Breast epithelium (tissue), 4 donors: ENCODE measurements at regions not wholly inside any gene's neighbourhood (a gene's known extent, or its start where the extent isn't known, plus 50 kb on each side); places are given as distances from the start of the nearest gene placed in this dataset.

Source experiments
- DNase-seq, 2 donors: peaks; one replicate each; pipeline ENCODE4 v3.0.0-alpha.2; 2019; ENCODE audit warnings: low spot score in 2 of 2
- H3K27ac ChIP-seq, 2 donors: fragments of 200-600 bp; sonication (generic) in 1 of 2; one replicate each; pipeline ENCODE4 v1.5.1; 2016 to 2019; ENCODE audit warnings: mild to moderate bottlenecking in 1 of 2
- H3K27me3 ChIP-seq, 2 donors: fragments of 200-600 bp; sonication (generic) in 1 of 2; one replicate each; pipeline versions ENCODE4 v1.5.1 to v1.6.0; 2017 to 2019; ENCODE audit warnings: control low read depth in 1 of 2, mild to moderate bottlenecking in 1 of 2
- H3K36me3 ChIP-seq: fragments of 200-600 bp; one replicate; pipeline ENCODE4 v1.5.1; 2019
- H3K4me1 ChIP-seq, 2 donors: fragments of 200-600 bp; sonication (generic); one replicate each; pipeline ENCODE4 v1.5.1; 2016 to 2019; ENCODE audit warnings: control low read depth in 1 of 2
- H3K4me3 ChIP-seq, 3 donors: fragments of 200-600 bp; sonication (generic); 1 replicate in 2 of 3; 2 replicates in 1 of 3; pipeline ENCODE4 v1.5.1; 2016 to 2019; ENCODE audit warnings: mild to moderate bottlenecking in 3 of 3, moderate library complexity in 2 of 3
- H3K9me3 ChIP-seq, 2 donors: fragments of 200-600 bp; sonication (generic) in 1 of 2; one replicate each; pipeline ENCODE4 v1.5.1; 2016 to 2019; ENCODE audit warnings: control low read depth in 1 of 2
- POLR2A ChIP-seq: fragments of 450-650 bp; IDR thresholded peaks from one replicate; pipeline ENCODE4 v1.6.1; 2016; ENCODE audit warnings: antibody characterized with exemption, mild to moderate bottlenecking, moderate library complexity
- POLR2AphosphoS5 ChIP-seq, 3 donors: sonication (generic); formaldehyde crosslinking; IDR thresholded peaks; one replicate each; pipeline ENCODE4 v1.6.1; 2017; ENCODE audit warnings: antibody characterized with exemption in 3 of 3
- intact Hi-C: fragments of 100-400 bp; cut with DNase I; formaldehyde crosslinking; loops from one replicate; pipeline ENCODE4 v1.15.1; 2023; ENCODE audit warnings: low total_unique reads
- TF ChIP-seq, protein P1 (sequence below), 3 donors: fragments of 450-650 bp; IDR thresholded peaks; one replicate each; pipeline ENCODE4 v1.5.1; 2016 to 2017; ENCODE audit warnings: antibody characterized with exemption in 3 of 3, mild to moderate bottlenecking in 3 of 3, moderate library complexity in 3 of 3

DNA sequence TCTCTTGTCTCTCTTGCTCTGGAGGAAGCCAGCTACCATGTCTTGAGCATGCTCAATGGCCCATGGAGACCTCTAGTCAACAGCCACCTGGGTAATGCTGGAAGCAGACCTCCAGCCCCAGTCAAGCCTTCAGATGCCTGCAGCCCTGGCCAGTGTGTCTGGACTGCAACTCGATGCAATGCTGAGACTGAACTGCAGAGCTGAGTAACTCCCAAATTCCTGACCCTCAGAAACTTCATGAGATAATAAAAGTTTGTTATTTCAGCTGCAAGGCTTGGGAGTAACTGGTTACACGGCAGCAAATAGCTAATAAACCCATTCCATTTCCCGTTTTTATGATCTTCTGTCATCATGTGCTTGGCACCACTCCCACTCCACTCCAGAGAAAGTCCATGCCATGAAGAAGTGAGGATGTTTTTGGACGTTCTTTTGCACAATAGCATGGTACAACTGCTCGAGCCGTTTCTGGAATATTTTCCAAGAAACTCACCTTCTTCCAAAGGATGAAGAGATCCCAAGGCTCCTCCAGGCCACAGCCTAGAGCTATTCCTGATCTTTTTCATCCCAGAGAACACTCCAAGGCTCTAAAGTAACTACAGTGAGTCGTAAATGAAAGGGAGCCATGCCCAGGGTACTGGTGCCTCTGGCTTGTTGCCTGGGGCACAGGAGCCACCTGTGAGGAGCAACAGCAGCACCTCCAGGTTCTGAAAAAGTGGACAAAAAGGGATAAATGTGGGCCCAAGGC is 72.0 kb upstream of the KLF13 start:
- H3K27me3 ChIP-seq = no peaks in the 10 kb centered on the region
- no peaks in the 10 kb centered on the region for H3K36me3 ChIP-seq
- no peak overlapping the region for H3K4me3 ChIP-seq
- no peak for DNase-seq
- no peaks in the 10 kb centered on the region for H3K4me1 ChIP-seq
- no peaks in the 10 kb centered on the region for H3K9me3 ChIP-seq
- no peak overlapping the region for H3K27ac ChIP-seq
- intact Hi-C loops = no loop called here
- TF ChIP-seq POLR2A (no peak), POLR2AphosphoS5 (IDR thresholded peaks at IDR 0.05) (no peak)
- TF ChIP-seq, protein P1, sequence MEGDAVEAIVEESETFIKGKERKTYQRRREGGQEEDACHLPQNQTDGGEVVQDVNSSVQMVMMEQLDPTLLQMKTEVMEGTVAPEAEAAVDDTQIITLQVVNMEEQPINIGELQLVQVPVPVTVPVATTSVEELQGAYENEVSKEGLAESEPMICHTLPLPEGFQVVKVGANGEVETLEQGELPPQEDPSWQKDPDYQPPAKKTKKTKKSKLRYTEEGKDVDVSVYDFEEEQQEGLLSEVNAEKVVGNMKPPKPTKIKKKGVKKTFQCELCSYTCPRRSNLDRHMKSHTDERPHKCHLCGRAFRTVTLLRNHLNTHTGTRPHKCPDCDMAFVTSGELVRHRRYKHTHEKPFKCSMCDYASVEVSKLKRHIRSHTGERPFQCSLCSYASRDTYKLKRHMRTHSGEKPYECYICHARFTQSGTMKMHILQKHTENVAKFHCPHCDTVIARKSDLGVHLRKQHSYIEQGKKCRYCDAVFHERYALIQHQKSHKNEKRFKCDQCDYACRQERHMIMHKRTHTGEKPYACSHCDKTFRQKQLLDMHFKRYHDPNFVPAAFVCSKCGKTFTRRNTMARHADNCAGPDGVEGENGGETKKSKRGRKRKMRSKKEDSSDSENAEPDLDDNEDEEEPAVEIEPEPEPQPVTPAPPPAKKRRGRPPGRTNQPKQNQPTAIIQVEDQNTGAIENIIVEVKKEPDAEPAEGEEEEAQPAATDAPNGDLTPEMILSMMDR (IDR thresholded peaks at IDR 0.05) = no peak

DNA sequence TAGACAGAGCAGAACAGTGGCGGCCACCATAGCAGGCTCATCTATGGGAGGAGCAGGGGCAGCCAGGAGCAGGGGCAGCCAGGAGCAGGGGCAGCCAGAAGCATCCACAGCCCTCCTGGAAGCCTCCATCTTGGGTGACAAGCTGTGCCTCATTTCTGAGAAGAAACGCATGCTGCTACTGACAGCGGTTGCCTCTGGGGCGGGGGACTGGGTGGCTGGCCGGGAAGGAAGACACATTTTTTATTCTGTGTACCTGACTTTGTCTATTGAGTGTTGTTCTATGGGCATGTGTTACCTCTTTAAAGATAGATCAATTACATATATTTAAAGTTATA is 71.5 kb upstream of the KLF13 start:
- no peaks in the 10 kb centered on the region for H3K9me3 ChIP-seq
- TF ChIP-seq, protein P1 (IDR thresholded peaks at IDR 0.05) = no peak
- no peak for TF ChIP-seq POLR2A
- TF ChIP-seq POLR2AphosphoS5 (IDR thresholded peaks at IDR 0.05) = no peak
- no peaks in the 10 kb centered on the region for H3K4me1 ChIP-seq
- no peak overlapping the region for H3K4me3 ChIP-seq
- H3K36me3 ChIP-seq = no peaks in the 10 kb centered on the region
- intact Hi-C loops = no loop called here
- no peaks in the 10 kb centered on the region for H3K27me3 ChIP-seq
- no peak overlapping the region for H3K27ac ChIP-seq
- DNase-seq = no peak

DNA sequence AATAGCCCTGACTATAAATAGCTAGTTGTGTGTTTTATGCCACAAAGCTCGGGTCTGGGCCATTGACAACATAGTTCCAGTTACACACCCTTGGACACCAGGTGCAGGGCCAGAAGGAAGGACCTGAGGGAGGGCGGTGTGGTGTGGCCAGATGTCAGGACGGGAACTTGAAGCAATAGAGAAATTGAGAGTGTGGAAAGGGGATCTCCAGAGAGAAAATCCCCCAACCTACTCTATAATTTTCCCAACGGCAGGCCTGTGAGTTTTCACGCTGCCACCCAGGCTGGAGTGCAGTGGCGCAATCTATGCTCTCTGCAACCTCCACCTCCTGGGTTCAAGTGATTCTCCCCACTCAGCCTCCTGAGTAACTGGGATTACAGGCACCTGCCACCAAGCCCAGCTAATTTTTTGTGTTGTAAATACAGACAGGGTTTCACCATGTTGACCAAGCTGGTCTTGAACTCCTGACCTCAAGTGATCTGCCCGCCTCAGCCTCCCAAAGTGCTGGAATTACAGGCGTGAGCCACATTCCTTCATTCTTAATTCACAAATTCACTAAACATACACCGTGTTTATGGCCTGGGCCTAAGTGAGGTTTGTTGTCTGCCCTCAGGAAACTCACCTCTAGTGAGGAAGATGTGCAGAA is 70.8 kb upstream of the KLF13 start:
- H3K36me3 ChIP-seq = no peaks in the 10 kb centered on the region
- no peak for DNase-seq
- no peak overlapping the region for H3K4me3 ChIP-seq
- no peaks in the 10 kb centered on the region for H3K4me1 ChIP-seq
- intact Hi-C loops = no loop called here
- H3K9me3 ChIP-seq = no peaks in the 10 kb centered on the region
- no peak overlapping the region for H3K27ac ChIP-seq
- TF ChIP-seq, protein P1 (IDR thresholded peaks at IDR 0.05) = no peak
- TF ChIP-seq POLR2A (no peak), POLR2AphosphoS5 (IDR thresholded peaks at IDR 0.05) (no peak)
- H3K27me3 ChIP-seq = no peaks in the 10 kb centered on the region

DNA sequence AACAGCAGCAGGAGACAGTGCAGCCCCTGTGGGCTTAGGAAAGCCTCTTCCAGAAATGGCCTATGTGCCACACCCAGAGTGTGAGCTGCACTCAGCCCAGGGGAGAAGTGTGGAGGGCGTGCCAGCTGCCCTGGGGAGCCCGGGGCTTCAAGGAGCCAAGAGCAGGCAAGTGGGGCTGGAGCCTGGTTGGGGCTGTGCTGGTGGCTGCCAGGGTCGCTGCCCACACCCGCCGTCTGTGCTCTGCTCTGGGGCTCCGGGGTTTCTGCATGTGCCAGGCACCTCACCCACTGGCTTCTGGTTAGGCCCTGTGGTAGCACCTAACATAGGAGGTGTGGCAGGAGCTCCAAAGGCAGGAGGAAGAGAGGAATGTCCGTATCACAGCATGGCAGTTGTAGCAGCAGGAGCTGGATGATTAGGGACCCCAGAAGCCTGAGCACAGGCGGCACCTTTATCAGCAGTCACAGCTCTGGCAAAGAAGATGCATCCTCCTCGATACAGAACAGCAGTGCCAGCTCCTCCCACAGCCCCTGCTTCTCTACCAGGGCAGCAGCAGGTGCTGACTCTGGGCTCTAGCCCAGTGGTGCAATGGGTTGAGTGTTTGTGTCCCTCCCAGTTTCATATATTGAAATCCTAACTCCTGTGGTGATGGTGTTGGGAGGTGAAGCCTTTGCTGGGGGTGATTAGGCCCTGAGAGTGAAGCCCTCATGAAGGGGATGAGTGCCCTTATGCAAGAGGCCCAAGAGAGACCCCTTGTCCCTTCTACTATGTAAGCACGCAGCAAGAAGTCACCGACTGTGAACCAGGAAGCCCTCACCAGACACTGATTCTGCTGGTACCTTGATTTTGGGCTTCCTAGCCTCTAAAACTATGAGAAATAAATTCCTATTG is 70.0 kb upstream of the KLF13 start:
- Histone ChIP-seq H3K4me3 (no peak overlapping the region), H3K36me3 (no peaks in the 10 kb centered on the region), H3K27ac (no peak overlapping the region), H3K27me3 (no peaks in the 10 kb centered on the region), H3K4me1 (no peaks in the 10 kb centered on the region), H3K9me3 (no peaks in the 10 kb centered on the region)
- DNase-seq = no peak
- intact Hi-C loops = no loop called here
- no peak for TF ChIP-seq POLR2A

DNA sequence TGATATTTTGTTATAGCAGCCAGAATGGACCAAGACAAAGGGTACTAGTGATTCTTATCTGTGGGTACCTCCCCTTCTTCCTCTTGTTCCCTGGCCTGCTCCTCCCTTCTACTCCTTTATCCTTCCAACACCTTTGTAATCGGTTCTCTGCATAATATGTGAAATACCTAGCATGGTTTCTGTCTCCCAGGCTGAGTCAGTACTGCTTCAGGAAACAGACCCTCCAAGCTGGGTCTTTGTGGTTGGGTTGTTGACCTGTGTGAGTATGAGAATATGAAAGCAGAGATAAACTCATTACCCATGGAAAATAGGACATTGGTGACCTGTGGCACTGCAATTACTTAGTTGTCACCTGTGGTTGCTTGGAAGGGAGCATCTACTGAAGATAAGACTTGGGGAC is 69.3 kb upstream of the KLF13 start:
- Histone ChIP-seq H3K4me3 (no peak overlapping the region), H3K4me1 (no peaks in the 10 kb centered on the region), H3K27me3 (no peaks in the 10 kb centered on the region), H3K9me3 (no peaks in the 10 kb centered on the region), H3K27ac (no peak overlapping the region), H3K36me3 (no peaks in the 10 kb centered on the region)
- no peak for DNase-seq
- intact Hi-C loops = no loop called here
- TF ChIP-seq POLR2A (no peak), POLR2AphosphoS5 (IDR thresholded peaks at IDR 0.05) (no peak)
- TF ChIP-seq, protein P1 (IDR thresholded peaks at IDR 0.05) = no peak
